ENCODE measurements at regions not wholly inside any gene's neighbourhood (a gene's known extent, or its start where the extent isn't known, plus 50 kb on each side); places are given as distances from the start of the nearest gene placed in this dataset.

DNA sequence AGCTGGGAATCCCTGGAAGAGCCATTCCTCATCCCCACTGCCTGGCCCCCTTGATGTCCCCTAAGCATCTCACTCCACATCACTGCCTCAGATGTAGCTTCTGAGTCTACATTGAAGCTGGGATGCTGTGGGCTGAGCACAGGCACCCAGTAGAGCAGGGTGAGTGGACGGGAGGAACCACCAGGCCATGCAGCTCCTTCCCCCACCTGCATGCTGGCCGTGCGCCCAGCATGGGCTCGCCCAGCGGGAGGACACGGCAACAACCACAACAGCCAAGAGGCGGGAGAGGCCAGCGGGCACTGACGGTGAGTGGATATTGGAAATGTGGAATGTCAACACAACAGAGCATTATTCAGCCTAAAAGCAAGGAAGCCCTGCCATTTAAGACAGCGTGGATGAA is 310.9 kb downstream of the ADGRD1 start:
- TF ChIP-seq, protein P1, sequence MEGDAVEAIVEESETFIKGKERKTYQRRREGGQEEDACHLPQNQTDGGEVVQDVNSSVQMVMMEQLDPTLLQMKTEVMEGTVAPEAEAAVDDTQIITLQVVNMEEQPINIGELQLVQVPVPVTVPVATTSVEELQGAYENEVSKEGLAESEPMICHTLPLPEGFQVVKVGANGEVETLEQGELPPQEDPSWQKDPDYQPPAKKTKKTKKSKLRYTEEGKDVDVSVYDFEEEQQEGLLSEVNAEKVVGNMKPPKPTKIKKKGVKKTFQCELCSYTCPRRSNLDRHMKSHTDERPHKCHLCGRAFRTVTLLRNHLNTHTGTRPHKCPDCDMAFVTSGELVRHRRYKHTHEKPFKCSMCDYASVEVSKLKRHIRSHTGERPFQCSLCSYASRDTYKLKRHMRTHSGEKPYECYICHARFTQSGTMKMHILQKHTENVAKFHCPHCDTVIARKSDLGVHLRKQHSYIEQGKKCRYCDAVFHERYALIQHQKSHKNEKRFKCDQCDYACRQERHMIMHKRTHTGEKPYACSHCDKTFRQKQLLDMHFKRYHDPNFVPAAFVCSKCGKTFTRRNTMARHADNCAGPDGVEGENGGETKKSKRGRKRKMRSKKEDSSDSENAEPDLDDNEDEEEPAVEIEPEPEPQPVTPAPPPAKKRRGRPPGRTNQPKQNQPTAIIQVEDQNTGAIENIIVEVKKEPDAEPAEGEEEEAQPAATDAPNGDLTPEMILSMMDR (IDR thresholded peaks at IDR 0.05) = no peak
- TF ChIP-seq POLR2AphosphoS5 (IDR thresholded peaks at IDR 0.05) (no peak), POLR2A (IDR thresholded peaks at IDR 0.05) (no peak), EP300 (IDR thresholded peaks at IDR 0.05) (no peak)
